ENCODE measurements at regions not wholly inside any gene's neighbourhood (a gene's known extent, or its start where the extent isn't known, plus 50 kb on each side); places are given as distances from the start of the nearest gene placed in this dataset.

DNA sequence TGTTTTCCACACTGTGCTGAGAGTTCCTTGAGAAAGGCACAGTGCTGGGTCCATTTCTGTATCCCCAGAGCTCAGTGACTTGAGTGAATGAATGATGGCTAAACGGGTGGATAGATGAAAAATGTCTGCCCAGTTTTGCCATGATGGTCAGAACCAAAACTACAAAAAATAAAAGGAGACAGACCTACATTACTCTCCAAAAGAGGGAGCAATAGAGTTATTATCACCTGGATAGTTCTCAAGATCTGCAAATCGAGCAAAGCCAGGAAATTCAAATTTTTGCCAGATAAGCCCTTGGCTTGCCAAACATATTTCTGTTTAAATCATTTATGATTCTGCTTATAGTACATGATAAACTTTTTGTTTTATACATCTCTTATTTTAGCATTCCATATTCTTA, 214.2 kb upstream of the ZNF462 start:
- TF ChIP-seq, protein P1, sequence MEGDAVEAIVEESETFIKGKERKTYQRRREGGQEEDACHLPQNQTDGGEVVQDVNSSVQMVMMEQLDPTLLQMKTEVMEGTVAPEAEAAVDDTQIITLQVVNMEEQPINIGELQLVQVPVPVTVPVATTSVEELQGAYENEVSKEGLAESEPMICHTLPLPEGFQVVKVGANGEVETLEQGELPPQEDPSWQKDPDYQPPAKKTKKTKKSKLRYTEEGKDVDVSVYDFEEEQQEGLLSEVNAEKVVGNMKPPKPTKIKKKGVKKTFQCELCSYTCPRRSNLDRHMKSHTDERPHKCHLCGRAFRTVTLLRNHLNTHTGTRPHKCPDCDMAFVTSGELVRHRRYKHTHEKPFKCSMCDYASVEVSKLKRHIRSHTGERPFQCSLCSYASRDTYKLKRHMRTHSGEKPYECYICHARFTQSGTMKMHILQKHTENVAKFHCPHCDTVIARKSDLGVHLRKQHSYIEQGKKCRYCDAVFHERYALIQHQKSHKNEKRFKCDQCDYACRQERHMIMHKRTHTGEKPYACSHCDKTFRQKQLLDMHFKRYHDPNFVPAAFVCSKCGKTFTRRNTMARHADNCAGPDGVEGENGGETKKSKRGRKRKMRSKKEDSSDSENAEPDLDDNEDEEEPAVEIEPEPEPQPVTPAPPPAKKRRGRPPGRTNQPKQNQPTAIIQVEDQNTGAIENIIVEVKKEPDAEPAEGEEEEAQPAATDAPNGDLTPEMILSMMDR (IDR thresholded peaks at IDR 0.05; ENCODE audit: poor library complexity), result peak; percentile 34
- TF ChIP-seq EZH2 (IDR thresholded peaks at IDR 0.05; ENCODE audit: borderline replicate concordance), result no peak
- no peak for TF ChIP-seq EZH2phosphoT487 (IDR thresholded peaks at IDR 0.05; ENCODE audit: low read depth, severe bottlenecking, unreplicated experiment)

All from hepatocyte (in vitro differentiated cells).